Epithelial cell of proximal tubule (primary cell): ENCODE measurements at regions not wholly inside any gene's neighbourhood (a gene's known extent, or its start where the extent isn't known, plus 50 kb on each side); places are given as distances from the start of the nearest gene placed in this dataset.

Experiments used
- DNase-seq: peaks from one replicate; pipeline ENCODE4 v3.0.0-alpha.2; 2011; ENCODE audit warnings: low read depth
- H3K4me3 ChIP-seq: 2 replicates; pipeline ENCODE4 v1.5.1; 2011; ENCODE audit warnings: low read depth, mild to moderate bottlenecking, low read length
- TF ChIP-seq, protein P1 (sequence below): conservative IDR thresholded peaks from 2 replicates; pipeline ENCODE4 v1.5.1; 2012; ENCODE audit warnings: low read depth, mild to moderate bottlenecking, low read length

DNA sequence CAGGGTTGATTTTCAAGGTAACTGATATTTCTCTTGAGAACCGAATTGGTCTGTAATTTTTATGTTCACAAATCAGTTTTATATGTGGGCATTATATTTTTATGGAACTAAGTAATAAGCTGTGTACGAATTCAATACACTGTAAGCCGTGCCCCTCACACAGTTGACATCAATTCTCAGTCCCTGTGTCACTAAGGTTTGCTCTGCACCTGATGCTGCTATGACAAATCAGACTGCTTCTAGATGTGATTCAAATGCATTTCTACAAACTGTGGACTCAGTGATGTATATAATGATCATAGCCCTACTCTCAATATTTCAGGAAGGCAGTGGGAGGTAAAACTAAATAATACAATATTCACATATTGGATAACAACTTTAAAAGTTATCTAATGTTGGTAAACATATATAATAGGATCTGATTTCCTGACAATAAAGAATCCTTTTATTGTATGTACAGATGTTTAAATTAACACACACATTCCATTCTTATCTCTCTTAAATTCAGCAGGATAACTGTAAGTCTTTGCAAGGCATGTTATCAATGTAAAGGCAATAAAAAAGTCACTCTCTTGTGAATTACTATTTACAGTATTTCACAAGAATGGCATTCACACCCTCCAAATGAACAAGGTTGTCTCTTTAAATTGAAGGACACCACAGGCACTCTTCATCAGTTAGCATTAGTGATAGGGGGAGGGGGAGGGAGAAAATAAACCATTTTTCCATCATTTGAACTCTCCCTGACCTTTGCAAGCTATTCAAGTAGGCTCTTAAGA lies 87.2 kb upstream of the SOX5 start:
- TF ChIP-seq, protein P1, sequence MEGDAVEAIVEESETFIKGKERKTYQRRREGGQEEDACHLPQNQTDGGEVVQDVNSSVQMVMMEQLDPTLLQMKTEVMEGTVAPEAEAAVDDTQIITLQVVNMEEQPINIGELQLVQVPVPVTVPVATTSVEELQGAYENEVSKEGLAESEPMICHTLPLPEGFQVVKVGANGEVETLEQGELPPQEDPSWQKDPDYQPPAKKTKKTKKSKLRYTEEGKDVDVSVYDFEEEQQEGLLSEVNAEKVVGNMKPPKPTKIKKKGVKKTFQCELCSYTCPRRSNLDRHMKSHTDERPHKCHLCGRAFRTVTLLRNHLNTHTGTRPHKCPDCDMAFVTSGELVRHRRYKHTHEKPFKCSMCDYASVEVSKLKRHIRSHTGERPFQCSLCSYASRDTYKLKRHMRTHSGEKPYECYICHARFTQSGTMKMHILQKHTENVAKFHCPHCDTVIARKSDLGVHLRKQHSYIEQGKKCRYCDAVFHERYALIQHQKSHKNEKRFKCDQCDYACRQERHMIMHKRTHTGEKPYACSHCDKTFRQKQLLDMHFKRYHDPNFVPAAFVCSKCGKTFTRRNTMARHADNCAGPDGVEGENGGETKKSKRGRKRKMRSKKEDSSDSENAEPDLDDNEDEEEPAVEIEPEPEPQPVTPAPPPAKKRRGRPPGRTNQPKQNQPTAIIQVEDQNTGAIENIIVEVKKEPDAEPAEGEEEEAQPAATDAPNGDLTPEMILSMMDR: no peak
- no peak overlapping the region for H3K4me3 ChIP-seq
- no peak for DNase-seq

DNA sequence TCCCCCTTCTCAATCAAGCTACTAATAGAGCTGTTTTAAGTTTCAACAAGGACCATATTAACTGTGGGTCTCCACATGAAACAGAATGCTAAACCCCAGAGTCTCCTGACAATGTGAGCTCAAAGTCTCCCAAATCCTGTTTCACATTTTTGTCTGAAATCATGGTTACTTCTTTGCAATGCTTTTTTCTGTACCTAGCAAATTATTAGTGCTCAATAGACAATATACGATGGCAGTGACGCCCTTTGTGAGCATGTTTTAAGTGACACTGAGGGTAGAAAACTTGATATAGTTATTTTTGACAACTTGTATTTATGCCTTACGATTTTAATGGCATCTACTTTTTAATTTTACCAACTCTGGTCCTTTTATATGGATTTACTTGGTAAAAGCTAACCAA lies 85.4 kb upstream of the SOX5 start:
- no peak overlapping the region for H3K4me3 ChIP-seq
- TF ChIP-seq, protein P1: no peak
- DNase-seq: no peak

DNA sequence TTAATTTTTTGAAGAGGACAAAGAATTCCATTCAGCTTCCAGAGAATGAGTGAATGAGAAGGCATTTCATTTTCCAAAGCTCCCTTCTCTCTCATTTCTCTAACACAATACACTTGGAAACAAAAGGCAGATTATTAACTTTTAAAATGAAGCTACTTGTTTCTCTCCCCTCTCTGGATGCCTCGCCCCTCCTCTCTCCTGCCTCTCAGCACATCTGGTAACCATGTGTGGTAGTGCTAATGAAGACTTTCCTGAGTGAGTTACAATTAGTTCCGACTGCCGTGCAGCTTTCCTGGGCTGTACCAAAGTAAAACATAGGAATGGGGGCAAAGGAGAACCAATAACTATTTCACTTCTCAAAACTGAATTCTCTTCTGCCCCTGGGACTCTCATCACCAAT lies 84.7 kb upstream of the SOX5 start:
- H3K4me3 ChIP-seq: no peak overlapping the region
- TF ChIP-seq, protein P1: no peak
- DNase-seq: no peak

DNA sequence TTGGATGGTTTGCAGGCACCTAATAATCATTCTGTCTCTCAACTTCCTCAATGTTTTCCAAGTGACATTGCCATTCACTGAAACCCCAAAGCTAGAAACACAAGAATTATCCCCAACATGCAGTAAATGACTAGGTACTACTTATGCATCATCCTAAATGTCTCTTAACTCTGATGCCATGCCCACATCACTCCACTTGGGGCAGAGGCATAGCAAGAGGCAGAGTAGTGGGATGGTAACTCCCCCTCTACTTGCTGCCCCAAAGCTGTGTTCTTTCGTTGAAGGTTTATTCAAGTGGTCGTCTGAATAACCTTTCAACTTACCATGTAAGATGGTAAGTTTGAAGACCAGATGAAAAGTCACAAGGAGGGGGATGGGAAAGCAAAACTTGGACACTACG lies 77.9 kb upstream of the SOX5 start:
- DNase-seq: no peak
- TF ChIP-seq, protein P1: no peak
- H3K4me3 ChIP-seq: no peak overlapping the region

DNA sequence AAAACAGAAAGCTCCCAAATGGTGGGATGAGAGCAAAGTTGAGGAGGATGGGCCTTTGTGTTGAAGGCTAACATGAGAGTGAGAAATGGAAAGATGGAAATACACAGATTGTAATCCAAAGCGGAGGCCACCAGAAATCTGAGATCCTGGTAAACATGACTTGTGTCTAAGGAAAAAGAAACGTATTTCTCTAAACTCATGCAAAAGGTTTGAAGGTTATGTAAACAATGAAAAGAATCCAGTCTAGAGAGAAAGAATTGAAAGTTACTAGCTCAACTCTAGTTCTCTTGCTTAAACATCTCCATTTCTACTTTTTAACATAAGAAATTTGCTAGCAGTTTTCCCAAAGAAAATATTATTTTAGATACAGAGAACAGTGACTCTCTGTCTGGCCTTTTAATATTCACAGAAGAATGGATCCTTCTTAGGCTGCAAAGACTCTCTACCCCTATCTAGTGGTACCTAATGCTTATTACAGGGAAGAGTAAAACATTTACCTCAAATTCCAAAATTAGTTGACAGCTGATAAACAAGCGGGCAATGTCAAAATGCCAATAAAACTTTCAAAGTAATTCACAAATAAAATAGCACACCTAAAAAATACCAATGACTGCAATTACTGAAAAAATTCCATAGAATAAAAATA lies 75.8 kb upstream of the SOX5 start:
- TF ChIP-seq, protein P1: peak; percentile 53

DNA sequence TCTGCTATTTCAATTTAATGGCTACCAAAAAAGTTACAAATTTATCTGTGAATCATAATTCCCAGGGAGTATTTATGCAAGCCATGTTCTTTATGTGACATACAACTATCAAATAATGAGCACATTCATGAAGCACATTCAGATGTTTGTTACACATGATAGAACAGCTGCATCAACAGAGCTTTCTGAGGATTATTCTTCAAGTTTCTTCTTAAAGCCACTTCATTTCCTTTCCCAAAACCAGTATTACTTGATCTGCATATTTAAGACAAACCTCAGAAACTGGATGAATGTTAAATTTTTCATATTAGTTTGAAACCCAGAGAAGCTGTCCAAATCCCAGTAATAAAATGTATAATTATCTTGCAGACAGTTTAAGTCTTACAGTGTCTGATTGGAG lies 73.6 kb upstream of the SOX5 start:
- H3K4me3 ChIP-seq: no peak overlapping the region
- TF ChIP-seq, protein P1: no peak
- no peak for DNase-seq

More for the DNA sequence above, 75.8 kb upstream of the SOX5 start:
- no peak for DNase-seq
- no peak overlapping the region for H3K4me3 ChIP-seq

DNA sequence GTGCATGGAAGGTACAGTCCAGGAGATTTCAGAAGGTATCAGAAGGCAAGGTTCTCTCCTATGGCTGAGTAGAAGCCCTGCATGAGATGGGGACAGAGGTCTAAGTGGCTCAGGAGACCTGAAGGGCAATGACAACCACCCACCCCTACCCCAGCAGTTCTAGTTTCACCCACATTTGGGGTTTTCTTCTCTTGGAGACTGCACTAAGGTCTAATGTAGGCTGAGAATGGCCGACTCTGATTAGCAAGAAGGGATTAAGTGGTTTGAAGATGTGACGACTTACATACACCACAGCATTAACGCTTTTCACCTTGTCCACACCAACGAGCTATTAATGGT lies 71.7 kb upstream of the SOX5 start:
- TF ChIP-seq, protein P1: no peak
- DNase-seq: no peak

More for the DNA sequence above, 71.7 kb upstream of the SOX5 start:
- no peak overlapping the region for H3K4me3 ChIP-seq
